SIG-M5 treated with dmso at 0.1 percent for 504 hours (cell line): ENCODE measurements at regions not wholly inside any gene's neighbourhood (a gene's known extent, or its start where the extent isn't known, plus 50 kb on each side); places are given as distances from the start of the nearest gene placed in this dataset.
"Not testable (repeated sequence)": the region's sequence is repeated elsewhere in the genome, so short reads cannot be mapped to it uniquely, and the experiment has no call there.

Experiments
- DNase-seq: peaks from one replicate; lab custom pipeline; 2025; ENCODE audit not compliant: unreplicated experiment; lab: John Stamatoyannopoulos, UW

DNA sequence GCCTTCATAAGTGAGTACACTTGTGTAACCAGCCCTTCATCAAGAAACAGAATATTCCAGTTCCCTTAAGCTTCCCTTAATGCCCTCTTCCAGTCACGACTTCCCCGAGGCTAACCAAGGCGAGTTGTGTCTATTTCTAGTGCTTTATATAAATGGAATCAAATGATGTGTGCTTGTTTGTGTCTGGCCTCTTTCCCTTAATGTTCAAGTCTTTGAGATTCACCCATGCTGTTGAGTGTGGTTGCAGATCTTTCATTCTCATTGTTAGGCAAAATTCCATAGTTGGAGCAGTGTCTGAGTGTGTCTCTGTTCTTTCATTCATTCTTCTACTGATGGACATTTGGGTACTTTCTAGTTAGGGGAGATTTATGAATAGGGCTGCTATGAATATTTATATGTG is 135.0 kb downstream of the CEBPB start:
- no peak for DNase-seq

DNA sequence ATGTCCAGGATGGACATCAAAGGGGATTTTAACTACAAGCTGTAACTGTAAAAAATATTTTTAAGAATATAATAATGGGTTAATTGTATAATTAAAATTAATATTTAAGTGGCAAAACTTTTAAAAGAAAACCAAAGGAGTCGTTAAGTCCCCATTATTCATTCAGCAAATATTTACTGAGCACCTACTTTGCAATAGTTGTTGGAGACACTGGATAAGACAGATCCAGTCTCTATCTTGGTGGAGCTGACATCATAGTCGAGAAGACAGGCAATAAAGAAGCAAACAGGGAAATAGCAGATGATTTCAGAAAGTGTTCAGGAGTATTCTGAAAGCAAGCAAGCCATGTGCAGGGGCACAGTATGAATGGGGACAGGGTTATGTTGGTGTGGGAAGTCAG is 137.0 kb downstream of the CEBPB start:
- DNase-seq, result no peak

DNA sequence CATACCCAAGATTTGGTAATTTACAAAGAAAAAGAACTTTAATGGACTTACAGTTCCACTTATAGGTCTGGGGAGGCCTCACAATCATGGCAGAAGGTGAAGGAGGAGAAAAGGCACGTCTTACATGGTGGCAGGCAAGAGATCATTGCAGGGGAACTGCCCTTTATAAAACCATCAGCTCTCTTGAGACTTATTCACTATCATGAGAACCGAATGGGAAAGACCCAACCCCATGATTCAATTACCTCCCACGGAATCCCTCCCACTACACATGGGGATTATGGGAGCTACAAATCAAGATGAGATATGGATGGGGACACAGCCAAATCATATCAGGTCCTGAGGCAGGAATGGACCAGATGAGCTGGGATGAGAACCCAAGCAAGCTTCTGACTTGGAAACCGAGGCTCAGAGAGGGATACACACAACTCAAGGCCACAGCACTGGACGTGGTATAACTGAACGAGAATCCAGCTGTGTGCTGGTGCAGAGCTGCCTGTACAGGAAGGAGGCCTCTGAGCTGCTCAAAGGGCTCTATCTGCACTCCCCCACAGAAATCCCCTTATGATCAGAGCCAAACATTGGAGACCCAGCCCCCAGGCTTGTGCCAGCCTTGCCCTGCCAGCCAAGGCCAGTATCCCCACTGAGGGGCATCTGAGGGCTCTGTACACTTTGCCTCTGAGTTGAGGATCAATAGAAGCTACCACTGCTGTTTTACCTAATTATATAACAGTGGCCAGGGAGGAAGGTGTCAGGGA is 137.8 kb downstream of the CEBPB start:
- DNase-seq, result no peak

DNA sequence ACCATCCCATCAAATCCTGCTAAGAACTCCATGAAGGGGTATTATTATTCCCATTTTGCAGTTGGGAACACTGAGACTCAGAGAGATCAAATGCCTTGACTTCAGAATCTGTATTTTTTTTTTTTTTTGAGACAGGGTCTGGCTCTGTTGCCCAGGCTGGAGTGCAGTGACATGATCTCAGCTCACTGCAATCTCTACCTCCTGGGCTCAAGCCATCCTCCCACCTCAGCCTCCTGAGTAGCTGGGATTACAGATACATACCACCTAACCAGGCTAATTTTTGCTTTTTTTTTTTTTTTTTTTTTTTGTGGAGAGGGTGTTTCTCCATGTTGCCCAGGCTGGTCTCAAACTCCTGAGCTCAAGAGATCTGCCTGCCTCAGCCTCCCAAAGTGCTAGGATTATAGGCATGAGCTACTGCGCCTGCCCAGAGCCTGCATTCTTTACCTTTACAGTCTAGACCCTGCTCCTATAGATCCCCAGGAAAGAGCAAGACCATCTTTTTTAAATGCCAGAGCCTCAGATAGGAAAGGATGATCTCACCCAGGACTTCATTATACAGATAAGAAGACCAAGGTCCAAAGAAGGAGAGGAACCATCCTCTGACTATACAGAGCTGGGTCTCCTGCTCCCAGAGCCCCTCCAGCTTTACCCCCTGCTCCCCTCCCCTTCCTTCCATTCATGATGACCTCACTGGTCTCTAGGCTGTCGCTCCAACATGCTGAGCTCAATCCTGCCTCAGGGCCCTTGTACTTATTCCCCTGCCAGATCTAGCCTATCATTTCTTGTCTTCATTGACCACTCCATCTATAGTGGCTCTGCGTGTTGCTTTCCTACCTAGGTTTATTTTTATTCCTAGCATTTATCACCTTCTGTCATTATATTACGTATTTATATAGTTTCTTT is 138.6 kb downstream of the CEBPB start:
- no peak for DNase-seq

DNA sequence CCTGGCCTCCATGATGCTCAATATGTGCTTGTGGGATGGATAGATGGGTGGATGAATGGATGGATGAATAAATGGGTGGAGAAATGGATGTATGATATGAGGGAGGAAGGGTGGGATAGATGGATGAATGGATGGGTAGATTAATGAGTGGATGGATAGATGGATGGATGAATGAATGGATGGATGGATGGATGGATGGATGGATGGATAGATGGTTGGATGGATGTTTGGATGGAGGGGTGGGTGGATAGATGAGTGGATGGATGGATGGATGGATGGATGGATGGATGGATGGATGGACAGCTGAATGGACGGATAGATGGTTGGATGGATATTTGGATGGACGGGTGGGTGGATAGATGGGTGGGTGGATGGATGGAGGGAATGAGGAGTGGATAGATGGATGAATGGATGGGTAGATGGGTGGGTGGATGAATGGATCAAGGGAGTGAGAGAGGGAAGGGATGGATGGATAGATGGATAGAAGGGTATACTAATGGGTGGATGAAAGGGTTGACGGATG is 139.4 kb downstream of the CEBPB start:
- DNase-seq, result no peak

DNA sequence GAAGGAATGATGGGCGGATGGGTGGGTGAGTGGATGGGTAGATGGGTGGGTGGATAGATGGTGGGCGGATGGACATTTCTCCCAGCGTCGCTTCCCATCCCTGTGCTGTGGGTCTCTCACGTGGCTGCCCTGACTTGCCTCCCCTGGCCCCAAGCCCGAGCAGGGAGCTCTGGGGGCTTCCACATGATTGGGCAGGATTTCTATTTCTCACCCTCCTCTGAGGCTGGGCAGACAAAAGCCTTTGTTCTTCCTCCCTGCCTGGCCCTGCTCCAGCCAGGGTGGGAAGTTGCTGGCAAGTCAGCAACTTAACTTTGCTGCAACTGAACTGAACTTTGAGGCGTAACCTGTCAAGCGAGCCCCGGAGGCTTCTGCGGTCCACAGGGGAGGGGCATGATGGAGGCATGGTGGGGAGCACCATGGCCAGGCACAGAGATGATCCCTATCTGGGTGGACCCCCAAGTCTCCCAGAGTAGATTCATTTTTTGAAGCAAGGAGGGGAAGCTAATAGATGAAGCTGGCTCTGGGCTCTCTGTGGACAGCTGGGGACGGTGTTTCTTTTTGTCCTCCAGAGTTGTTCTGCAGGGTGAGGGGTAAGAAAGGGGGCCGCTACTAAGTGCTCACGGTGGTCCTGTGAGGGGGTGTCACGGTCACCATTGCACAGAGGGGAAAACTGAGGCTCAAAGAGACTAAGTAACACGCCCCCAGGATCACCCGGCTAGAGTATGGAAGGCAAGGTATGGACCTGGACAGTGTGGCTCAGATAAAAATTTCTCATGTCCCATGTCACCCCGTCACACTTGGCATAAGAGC is 140.1 kb downstream of the CEBPB start:
- DNase-seq, result no peak

DNA sequence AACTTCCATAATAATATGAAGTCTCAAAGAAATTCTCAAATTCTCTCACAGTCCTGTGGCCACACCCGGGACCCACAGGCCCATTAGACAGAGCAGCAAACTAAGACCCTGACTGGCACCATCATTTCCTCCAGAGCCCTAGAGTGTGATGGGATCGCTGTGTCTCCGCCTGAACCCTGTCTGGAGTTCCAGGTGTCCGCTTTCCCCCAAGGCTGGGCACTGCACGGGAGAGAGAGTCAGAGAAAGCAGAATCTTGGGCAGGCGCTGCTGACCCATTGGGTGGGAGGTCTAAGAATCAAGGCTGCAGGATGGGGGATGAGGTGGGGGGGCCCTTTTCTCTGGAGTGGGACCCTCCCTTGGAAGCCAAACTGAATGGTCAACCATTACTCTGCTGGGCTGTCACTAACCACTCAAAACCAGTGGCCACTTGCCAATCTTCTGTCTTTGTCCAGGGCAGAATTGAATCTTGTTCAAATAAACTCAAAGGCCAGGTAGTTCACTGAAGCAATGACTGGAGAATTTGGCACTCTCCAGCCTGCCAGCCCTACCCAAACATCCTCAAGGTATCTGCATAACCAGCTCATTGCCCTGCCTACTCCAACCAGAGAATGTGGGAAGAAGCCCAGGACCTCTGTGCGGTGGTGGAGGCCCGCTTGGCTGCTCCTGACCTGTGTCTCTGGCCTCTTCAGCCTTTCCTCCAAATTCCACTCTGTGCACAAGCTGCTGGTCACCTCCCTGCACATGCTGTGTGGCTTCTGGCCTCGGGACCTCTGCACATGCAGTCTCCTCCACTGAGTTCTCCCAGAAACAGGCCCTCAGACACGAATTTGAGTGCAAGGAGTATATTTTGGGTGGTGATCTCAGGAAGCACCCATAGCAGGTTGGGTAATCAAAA is 141.1 kb downstream of the CEBPB start:
- peak; percentile 37 for DNase-seq

DNA sequence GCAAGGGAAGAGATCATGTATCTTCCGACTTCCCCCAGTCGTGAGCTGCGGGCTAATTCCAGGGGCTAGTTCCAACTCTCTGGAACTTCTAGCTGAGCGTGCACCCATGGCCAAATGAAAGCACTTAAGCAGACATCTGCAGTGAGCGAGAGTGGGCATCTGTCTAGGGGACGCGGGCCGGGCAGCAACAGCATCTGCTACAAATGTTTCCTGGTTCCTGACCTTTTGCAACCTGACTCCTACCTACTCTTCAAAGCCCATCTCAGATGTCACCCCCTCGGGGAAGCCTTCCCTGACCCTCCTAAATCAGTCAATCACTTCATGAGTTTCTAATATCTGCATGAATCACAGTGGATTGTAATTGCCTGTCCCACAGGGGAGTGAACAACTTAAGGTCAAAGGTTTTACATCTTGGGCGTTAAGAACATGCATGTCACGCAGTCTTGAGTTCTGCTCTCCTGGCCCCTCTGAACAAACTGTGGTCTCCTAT is 141.9 kb downstream of the CEBPB start:
- DNase-seq, result no peak

DNA sequence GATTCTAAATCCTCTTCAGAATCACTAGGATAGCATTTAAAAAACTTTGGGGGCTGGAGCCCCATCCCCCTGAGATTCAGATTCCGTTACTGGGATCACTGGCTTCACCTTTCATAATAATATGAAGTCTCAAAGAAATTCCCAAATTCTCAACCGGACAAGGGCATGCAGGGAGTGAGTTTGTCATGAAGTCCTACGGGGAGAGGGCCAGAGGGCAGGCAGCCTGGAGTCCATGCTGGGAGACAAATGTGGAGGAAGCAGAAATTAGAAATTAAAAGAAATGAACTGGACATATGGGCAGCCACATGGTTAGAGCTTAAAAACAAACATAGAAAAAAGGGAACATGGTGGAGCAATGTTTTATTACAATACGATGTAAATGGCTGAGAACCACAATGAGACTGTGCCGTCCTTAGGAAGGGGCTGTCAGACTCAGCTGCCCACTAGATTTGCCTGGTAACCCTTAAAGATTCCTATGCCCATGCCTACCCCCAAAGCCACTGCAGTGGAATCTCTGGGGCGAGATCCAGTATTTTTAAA is 142.6 kb downstream of the CEBPB start:
- DNase-seq, result no peak

DNA sequence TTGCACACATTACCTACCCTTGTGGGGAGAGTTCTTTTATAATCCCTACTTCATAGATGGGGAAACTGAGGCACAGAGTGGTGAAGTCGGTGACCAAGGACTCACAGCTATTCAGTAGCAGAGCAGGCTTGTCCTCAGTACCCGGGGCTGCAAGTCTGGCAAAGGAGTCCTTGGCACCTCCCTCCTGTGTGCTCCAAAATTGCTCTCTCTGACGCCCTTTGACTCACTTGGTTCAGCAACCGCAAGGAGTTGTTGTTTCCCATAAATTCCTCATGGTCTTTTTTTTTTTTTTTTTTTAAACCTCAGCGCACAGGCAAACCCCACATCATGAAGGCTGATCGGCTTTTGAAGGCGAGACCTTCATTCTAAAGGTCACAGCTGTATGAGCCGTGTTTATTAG is 143.2 kb downstream of the CEBPB start:
- no peak for DNase-seq

DNA sequence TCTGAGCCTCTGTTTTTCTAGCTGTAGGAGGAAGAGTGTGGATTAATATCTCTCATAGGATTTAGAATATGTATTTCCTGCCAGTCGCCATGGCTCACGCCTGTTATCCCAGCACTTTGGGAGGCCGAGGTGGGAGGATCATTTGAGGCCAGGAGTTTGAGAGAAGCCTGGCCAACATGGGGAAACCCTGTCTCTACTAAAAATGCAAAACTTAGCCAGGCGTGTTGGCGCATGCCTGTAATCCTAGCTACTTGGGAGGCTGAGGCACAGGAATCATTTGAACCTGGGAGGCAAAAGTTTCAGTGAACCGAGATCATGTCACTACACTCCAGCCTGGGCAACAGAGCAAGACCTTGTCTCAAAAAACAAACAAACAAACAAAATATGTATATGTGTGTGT is 143.9 kb downstream of the CEBPB start:
- DNase-seq, result not testable (repeated sequence)

DNA sequence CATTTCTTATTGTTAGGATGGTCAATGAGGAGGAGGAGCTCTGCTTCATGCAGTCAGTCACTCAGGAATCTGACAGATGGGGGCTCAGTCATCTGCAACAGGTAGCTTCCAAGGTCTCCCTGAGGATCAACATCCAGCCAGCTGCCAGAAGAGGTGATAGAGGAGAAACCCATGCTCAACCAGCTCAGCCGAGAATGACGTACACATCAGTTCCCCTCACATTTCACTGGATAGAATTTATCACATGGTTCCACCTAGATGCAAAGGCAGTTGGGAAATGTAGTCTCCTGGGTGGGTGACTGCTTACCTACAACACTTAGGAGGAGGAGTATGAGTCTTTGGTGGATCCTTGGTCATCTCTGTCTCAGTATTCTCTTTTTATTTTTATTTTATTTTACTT is 144.5 kb downstream of the CEBPB start:
- peak; percentile 84 for DNase-seq

DNA sequence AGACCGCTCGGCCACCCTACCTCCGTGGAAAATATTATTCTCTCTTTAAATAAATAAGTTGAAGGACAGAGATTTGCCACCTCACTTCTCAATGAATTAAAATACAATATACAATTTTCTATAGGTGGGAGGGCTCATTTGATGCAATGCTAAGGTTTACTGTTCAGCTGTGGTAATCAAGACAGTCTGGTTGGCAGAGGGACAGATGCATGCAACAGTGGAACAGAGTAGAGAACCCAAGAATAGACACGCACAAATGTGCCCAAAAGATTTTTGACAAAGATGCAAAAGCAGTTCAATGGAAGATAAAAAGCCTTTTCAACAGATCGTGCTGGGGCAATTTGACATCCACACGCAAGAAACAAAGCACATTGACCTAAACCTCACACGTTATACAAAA is 145.2 kb downstream of the CEBPB start:
- DNase-seq, result no peak

DNA sequence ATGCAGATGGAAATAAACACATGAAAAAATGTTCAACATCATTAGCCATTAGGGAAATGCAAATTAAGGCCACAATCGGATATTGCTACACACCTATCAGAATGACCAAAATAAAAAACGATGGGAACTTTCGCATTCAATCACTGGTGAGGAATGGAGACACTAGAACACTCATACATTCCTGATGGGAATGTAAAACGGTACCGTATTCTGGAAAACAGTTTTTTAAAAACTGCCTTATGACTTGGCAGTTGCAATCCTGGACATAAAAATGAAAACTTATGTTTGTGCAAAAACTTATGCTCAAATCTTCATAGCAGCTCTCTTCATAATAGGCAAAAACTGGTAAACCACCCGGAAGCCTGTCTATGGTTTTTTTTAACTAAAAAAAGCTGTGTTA is 146.0 kb downstream of the CEBPB start:
- DNase-seq, result no peak

DNA sequence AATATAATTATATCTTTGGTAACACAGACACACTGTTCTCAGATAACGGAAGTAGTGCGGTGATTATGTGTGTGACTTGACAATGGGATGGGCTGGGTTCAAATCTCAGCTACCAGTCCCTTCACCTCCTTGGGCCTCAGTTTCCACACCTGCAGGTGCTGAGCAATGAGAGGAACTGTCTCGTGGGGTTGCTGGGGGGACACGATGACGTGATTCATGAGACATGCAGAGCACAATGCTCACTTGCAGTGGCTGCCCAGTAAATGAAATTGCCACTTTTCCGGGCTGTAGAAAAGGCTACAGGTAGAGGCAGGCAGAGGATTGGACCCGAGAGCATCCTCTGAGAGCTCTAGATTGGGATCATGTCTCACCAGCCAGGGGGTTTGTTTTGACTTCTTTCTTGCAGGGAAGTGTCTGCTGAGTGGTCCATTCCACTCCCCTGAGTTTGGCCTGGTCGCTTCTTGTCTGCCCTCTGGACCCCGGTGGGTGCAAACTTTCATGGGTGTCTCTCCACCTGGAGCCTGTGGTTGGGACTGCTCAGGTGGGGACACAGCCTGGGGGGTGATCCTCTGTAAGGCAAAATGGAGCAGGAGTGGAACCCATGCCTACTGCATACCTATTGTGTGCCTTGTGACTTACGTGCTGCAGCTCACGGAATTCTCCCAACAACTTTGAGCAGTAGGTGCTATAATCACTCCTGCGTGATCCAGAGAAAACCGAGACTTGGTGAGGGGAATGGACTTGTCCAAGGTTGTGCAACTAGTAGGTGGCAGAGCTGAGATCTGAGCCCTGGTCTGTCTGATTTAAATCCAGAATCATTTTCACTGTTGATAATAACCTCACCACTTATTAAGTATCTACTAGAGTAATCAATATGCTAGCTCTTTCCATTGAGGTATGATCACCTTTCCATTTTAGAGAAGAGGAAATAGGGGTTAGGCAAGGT is 147.2 kb downstream of the CEBPB start:
- no peak for DNase-seq

DNA sequence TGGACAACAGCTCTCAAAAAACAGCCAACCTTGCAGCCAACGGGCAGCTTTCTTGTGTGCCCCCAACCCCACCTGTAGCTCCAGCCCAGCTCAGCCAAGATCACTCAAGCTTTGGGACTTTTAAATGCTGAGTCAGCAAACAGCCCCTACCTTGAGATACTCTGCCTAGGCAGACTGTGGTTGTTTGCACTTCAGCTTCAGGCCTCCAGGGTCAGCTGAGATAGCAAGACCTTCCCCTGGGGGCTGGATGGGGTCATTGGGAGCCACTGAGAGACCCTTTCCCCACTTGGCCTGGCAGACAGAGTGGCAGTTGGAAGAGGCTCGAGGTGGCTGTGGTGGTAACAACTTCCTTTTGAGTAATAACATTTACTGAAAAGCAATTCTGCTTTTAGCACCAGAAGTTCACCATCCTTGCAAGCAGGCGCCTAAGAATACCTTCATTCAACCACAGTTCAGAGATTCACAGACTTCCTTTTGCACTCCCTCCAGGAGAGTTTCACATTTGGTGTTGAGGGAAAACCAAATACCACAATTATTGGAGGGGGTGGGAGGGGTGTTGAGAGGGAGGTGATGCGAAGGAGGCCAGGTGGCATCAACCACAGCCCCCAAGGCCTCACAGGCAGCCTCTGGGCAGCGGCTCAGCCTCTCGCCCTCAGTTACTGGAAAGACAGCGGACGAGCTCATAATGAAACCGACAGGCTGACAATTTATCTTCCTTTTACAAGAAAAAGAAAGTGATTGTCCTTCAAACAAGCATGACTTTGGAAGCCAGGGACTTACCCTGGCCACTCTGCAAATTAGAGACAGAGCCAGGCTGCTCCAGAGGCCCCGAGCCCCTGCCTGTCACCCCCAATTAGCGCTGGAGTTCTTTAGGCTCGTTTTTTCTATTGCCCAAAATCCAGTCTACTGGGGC is 148.1 kb downstream of the CEBPB start:
- peak; percentile 89 for DNase-seq

DNA sequence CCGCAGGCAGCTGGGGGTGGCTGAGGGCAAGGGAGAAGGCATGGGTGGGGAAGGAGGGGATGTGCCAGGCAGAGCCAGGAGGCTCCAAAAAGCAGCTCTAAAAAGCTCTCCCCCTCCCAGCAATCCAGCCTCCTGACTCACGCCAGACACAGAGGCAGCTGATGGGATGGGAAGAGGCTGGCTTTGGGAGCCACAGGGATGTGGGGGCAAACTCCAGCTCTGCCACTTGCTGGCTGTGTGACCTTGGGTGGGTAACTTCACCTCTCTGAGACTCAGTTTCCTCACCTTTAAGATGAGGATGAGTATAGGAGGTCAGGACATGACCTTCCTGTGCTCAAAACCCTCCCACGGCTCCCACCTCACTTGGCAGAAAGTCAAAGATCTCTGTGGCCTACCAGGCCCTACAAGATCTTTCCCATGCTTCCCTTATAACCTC is 148.9 kb downstream of the CEBPB start:
- DNase-seq, result no peak

DNA sequence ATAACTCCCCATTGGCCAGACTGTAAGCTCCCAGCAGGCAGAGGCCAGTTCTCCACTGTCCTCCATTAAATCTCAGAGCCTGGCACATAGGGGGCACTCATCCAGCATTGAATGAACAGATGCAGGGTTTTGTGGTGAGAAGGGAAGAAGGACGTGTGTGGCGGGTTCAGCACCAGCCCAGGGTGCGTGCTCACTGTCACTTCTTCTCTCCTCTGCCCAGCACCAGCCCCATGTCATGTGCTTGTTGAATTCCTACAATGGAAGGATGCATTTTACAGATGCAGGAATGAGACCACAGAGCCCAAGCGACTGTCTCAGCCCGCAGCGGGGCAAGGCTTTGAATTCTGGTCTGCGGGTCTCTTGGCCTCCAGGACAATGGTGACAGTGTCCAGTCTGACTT is 149.9 kb downstream of the CEBPB start:
- DNase-seq, result no peak
